GM12801 (cell line): ENCODE measurements at regions not wholly inside any gene's neighbourhood (a gene's known extent, or its start where the extent isn't known, plus 50 kb on each side); places are given as distances from the start of the nearest gene placed in this dataset.

Experiments used
- TF ChIP-seq, protein P1 (sequence below): IDR thresholded peaks from one replicate; pipeline ENCODE4 v1.5.1; 2011; ENCODE audit warnings: control low read depth; ENCODE audit not compliant: insufficient read length; ENCODE audit errors: extremely low read depth

- TF ChIP-seq, protein P1, sequence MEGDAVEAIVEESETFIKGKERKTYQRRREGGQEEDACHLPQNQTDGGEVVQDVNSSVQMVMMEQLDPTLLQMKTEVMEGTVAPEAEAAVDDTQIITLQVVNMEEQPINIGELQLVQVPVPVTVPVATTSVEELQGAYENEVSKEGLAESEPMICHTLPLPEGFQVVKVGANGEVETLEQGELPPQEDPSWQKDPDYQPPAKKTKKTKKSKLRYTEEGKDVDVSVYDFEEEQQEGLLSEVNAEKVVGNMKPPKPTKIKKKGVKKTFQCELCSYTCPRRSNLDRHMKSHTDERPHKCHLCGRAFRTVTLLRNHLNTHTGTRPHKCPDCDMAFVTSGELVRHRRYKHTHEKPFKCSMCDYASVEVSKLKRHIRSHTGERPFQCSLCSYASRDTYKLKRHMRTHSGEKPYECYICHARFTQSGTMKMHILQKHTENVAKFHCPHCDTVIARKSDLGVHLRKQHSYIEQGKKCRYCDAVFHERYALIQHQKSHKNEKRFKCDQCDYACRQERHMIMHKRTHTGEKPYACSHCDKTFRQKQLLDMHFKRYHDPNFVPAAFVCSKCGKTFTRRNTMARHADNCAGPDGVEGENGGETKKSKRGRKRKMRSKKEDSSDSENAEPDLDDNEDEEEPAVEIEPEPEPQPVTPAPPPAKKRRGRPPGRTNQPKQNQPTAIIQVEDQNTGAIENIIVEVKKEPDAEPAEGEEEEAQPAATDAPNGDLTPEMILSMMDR, result no peak
Observed at GRCh38 chr11:36792996-36793914, 195.2 kb upstream of the RAG2 start.

DNA sequence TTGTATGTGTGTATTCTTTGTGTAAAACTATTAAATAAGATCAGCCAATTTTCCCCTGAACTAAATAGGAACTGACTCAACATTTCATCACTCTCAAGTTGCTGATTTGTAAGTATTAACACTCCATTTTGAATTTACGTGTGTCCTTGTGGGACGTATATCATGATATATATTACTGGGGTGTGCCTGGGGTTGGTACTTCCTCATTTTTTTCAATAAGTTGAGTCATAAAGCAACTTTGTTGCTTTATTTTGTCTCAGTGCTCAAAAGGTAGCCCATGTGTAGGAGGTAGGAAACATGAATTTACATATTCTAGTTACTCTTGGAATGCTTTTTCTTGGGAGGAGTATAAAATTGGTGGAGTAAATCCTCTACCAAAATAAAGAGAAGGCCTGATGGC, 193.9 kb upstream of the RAG2 start:
- TF ChIP-seq, protein P1, result no peak

- TF ChIP-seq, protein P1, result no peak
Observed at GRCh38 chr11:36790526-36790925, 192.5 kb upstream of the RAG2 start.

DNA sequence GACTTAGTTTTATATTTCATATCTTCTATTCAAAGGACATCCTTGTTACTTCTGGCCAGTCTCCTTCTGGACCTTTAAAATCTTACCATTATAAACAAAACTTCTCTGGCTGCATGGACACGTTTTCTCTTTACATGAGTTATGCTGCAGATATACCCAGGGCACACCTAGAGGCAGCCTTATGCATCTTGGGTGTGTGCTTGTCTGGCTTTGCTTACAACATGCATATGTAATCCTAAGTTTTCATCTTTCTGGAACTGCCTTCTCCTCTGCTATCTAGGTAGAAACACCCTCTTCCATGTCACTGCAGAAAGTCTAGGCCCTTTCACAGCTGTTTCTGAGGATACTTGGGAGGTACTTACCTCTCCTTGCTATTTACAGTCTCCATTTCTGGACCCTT, 185.8 kb upstream of the RAG2 start:
- TF ChIP-seq, protein P1, result no peak

DNA sequence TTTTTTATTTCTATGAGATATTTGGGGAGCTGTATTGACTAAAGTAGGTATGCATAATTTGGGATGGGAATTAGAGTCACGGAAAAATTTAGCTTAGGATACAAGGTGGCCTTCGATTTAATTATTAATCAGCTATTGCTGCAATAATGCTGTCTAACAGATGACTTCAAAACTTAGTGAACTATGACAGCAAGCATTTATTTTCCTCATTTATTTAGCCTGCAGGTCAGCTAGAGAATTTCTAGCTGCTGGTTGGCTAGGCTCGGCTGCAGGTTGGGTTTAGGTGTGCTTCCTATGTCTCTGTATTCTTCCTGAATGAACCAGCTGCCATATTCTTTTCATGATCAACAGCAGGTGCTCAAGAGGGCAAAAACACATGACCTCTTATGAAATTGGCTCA, 181.8 kb upstream of the RAG2 start:
- TF ChIP-seq, protein P1, result no peak

DNA sequence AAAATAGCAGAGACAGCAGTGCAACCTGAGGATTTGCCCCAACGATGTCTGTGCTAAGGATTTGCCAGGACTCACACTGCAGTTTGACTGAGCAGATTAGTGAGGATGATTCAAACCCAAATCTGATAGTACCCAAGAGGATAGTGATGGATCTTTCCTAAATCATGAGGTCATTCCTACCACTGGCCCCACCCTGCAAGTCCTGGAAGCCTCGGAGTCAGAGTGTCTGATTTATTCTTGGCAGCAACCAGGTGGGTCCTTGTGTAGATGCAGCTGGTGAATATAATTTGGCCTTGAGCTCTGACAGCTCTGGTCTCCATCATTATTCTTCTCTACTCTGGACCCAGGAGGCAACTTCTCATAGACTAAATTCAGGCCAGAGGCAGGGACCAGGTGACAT, 179.3 kb upstream of the RAG2 start:
- TF ChIP-seq, protein P1, result no peak

GRCh38 chr11:36775756-36776155, 177.7 kb upstream of the RAG2 start:
- TF ChIP-seq, protein P1, result no peak
